ENCODE measurements at regions not wholly inside any gene's neighbourhood (a gene's known extent, or its start where the extent isn't known, plus 50 kb on each side); places are given as distances from the start of the nearest gene placed in this dataset.

- no peaks in the 10 kb centered on the region for H3K27me3 ChIP-seq
- no peak for DNase-seq
- TF ChIP-seq CTCF (IDR thresholded peaks at IDR 0.05) (no peak), POLR2A (IDR thresholded peaks at IDR 0.05) (no peak)
Observed at GRCh38 chr4:138049355-138049754, 192.8 kb downstream of the SLC7A11 start.

GRCh38 chr4:138047290-138047689, 194.9 kb downstream of the SLC7A11 start:
- no peaks in the 10 kb centered on the region for H3K27me3 ChIP-seq
- no peak overlapping the region for H3K27ac ChIP-seq
- no peak for DNase-seq
- no peak for TF ChIP-seq CTCF (IDR thresholded peaks at IDR 0.05)
- no peak for TF ChIP-seq POLR2A (IDR thresholded peaks at IDR 0.05)
- no peaks in the 10 kb centered on the region for H3K36me3 ChIP-seq
- H3K4me3 ChIP-seq, result no peak overlapping the region
- no peaks in the 10 kb centered on the region for H3K9me3 ChIP-seq
- no peaks in the 10 kb centered on the region for H3K4me1 ChIP-seq

More at GRCh38 chr4:138049355-138049754, 192.8 kb downstream of the SLC7A11 start:
- Histone ChIP-seq H3K36me3 (no peaks in the 10 kb centered on the region), H3K9me3 (no peaks in the 10 kb centered on the region), H3K27ac (no peak overlapping the region), H3K4me1 (no peaks in the 10 kb centered on the region), H3K4me3 (no peak overlapping the region)

GRCh38 chr4:138045036-138045435, 197.1 kb downstream of the SLC7A11 start:
- H3K4me1 ChIP-seq, result no peaks in the 10 kb centered on the region
- no peaks in the 10 kb centered on the region for H3K27me3 ChIP-seq
- H3K27ac ChIP-seq, result no peak overlapping the region
- no peaks in the 10 kb centered on the region for H3K36me3 ChIP-seq
- H3K4me3 ChIP-seq, result no peak overlapping the region
- H3K9me3 ChIP-seq, result no peaks in the 10 kb centered on the region
- no peak for DNase-seq
- TF ChIP-seq CTCF (IDR thresholded peaks at IDR 0.05), result no peak
- TF ChIP-seq POLR2A (IDR thresholded peaks at IDR 0.05), result no peak

- DNase-seq, result no peak
- Histone ChIP-seq H3K9me3 (no peaks in the 10 kb centered on the region), H3K36me3 (no peaks in the 10 kb centered on the region), H3K4me1 (no peaks in the 10 kb centered on the region), H3K27me3 (no peaks in the 10 kb centered on the region), H3K27ac (no peak overlapping the region), H3K4me3 (no peak overlapping the region)
- no peak for TF ChIP-seq CTCF (IDR thresholded peaks at IDR 0.05)
- no peak for TF ChIP-seq POLR2A (IDR thresholded peaks at IDR 0.05)
Observed at GRCh38 chr4:138039010-138039409, 203.1 kb downstream of the SLC7A11 start.

- no peaks in the 10 kb centered on the region for H3K27me3 ChIP-seq
- no peak for DNase-seq
- TF ChIP-seq POLR2A (IDR thresholded peaks at IDR 0.05) (no peak), CTCF (IDR thresholded peaks at IDR 0.05) (no peak)
- no peak overlapping the region for H3K27ac ChIP-seq
- H3K9me3 ChIP-seq, result no peaks in the 10 kb centered on the region
- H3K36me3 ChIP-seq, result no peaks in the 10 kb centered on the region
- no peaks in the 10 kb centered on the region for H3K4me1 ChIP-seq
- H3K4me3 ChIP-seq, result no peak overlapping the region
Observed at GRCh38 chr4:138037696-138038095, 204.5 kb downstream of the SLC7A11 start.

- DNase-seq, result peak in 1 of 3 donors; percentile 26
- no peak overlapping the region for H3K27ac ChIP-seq
- no peaks in the 10 kb centered on the region for H3K36me3 ChIP-seq
- no peaks in the 10 kb centered on the region for H3K27me3 ChIP-seq
- H3K4me3 ChIP-seq, result no peak overlapping the region
- H3K9me3 ChIP-seq, result no peaks in the 10 kb centered on the region
- TF ChIP-seq POLR2A (IDR thresholded peaks at IDR 0.05) (no peak), CTCF (IDR thresholded peaks at IDR 0.05) (peak in 5 of 6 experiments; percentile 15 to 67 (median 62))
- no peaks in the 10 kb centered on the region for H3K4me1 ChIP-seq
Observed at GRCh38 chr4:138035781-138036258, 206.3 kb downstream of the SLC7A11 start.
